ENCODE measurements at regions not wholly inside any gene's neighbourhood (a gene's known extent, or its start where the extent isn't known, plus 50 kb on each side); places are given as distances from the start of the nearest gene placed in this dataset.

DNA sequence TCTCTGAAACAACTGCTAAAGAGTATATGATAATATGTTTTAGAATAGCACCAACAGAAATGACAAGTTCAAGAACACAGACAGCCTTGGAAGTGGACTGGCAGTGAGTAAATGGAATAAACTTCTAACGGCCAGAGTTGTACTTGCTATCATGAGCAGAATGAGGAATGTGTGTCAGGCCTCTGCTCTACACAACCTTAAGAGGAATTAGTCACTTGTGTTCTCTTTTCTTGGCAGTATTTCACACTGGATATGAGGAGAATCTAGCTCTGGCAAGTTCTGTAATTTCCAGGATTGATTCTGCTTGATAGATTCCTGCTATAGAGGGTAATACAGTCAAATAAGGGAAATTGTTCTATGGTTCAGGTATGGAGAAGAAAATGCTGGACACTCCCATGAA, 757.3 kb downstream of the EFNB2 start:
- TF ChIP-seq EZH2phosphoT487 (IDR thresholded peaks at IDR 0.05; ENCODE audit: insufficient read depth, low read depth) = no peak
- TF ChIP-seq EZH2 (IDR thresholded peaks at IDR 0.05; ENCODE audit: insufficient read depth, poor library complexity, severe bottlenecking) = no peak
